GM12878 (cell line): ENCODE measurements at regions not wholly inside any gene's neighbourhood (a gene's known extent, or its start where the extent isn't known, plus 50 kb on each side); places are given as distances from the start of the nearest gene placed in this dataset.

Experiments
- ATAC-seq: fragments of 200-7000 bp; cut with Tn5 transposase; 3 replicates; pipeline ENCODE4 v1.9.1; 2020; ENCODE audit warnings: mild to moderate bottlenecking, moderate library complexity
- BruUV-seq: library from RNA; stranded (reverse); fragments of 400-500 nt; replicated peaks from 2 replicates; lab custom pipeline; 2021; lab: Mats Ljungman, UMichigan
- CTCF ChIA-PET: fragments of 300-600 bp; sonication (Branson Sonifier 250); formaldehyde crosslinking; extraction: SDS; loops from one replicate; lab custom pipeline; 2021; ENCODE audit warnings: inconsistent platforms; lab: Yijun Ruan, JAX
- POLR2A ChIA-PET: fragments of 350-600 bp; formaldehyde crosslinking; extraction: SDS; loops from one replicate; lab custom pipeline; 2021; ENCODE audit warnings: inconsistent platforms; lab: Charles Lee
- RAD21 ChIA-PET: fragments of 300-600 bp; sonication (Branson Sonifier 250); formaldehyde crosslinking; loops from one replicate; lab custom pipeline; 2023; ENCODE audit warnings: antibody characterized with exemption; ENCODE audit not compliant: unreplicated experiment; lab: Charles Lee
- SMC1A ChIA-PET: fragments of 300-600 bp; sonication (Branson Sonifier 250); formaldehyde crosslinking; loops from one replicate; lab custom pipeline; 2023; ENCODE audit not compliant: unreplicated experiment, uncharacterized antibody; lab: Charles Lee
- DNase-seq: peaks from one replicate; pipeline ENCODE4 v3.0.0-alpha.2; 2011; ENCODE audit warnings: low read depth, low spot score
- FAIRE-seq: peaks from 3 replicates; lab custom pipeline; 2011; peaks lifted over from hg19 to GRCh38; lab: Jason Lieb, UNC
- H2AFZ ChIP-seq: 2 replicates; pipeline ENCODE4 v1.6.0; 2011; ENCODE audit warnings: low read depth, low read length, control low read depth; ENCODE audit not compliant: control insufficient read depth
- H3K27ac ChIP-seq: 2 replicates; pipeline ENCODE4 v1.5.1; 2011; ENCODE audit warnings: control low read depth; ENCODE audit not compliant: control insufficient read depth, insufficient read depth
- H3K27me3 ChIP-seq, 2 experiments: replicated peaks in 1 of 2; 2 replicates each; pipeline versions ENCODE4 v1.6.0 to v1.6.1; 2011; ENCODE audit warnings: low read length in 1 of 2; ENCODE audit not compliant: control insufficient read depth in 2 of 2, insufficient read depth in 2 of 2
- H3K36me3 ChIP-seq, 2 experiments: 2 replicates each; pipeline ENCODE4 v1.5.1; 2011; ENCODE audit warnings: low read length in 1 of 2; ENCODE audit not compliant: control insufficient read depth in 2 of 2, insufficient read depth in 2 of 2
- H3K4me1 ChIP-seq: 2 replicates; pipeline ENCODE4 v1.6.1; 2011; ENCODE audit warnings: mild to moderate bottlenecking, low read length, moderate library complexity, mixed read lengths; ENCODE audit not compliant: control insufficient read depth, insufficient read depth
- H3K4me2 ChIP-seq: 2 replicates; pipeline ENCODE4 v1.6.0; 2011; ENCODE audit warnings: control low read depth; ENCODE audit not compliant: control insufficient read depth, insufficient read depth
- H3K4me3 ChIP-seq: fragments of 200-600 bp; sonication (generic); 2 replicates; pipeline ENCODE4 v1.5.1; 2016
- H3K79me2 ChIP-seq: 2 replicates; pipeline ENCODE4 v1.6.0; 2011; ENCODE audit warnings: low read length; ENCODE audit not compliant: control insufficient read depth, insufficient read depth
- H3K9ac ChIP-seq: 2 replicates; pipeline ENCODE4 v1.8.0; 2011; ENCODE audit warnings: low read length, control low read depth, mixed read lengths; ENCODE audit not compliant: control insufficient read depth, insufficient read depth
- H3K9me3 ChIP-seq: replicated peaks from 3 replicates; pipeline ENCODE4 v1.5.1; 2011; ENCODE audit warnings: mild to moderate bottlenecking, low read length; ENCODE audit not compliant: control insufficient read depth, insufficient read depth
- H4K20me1 ChIP-seq: 2 replicates; pipeline ENCODE4 v1.6.0; 2011; ENCODE audit not compliant: control insufficient read depth, insufficient read depth
- CHD1 ChIP-seq: IDR thresholded peaks from 2 replicates; pipeline ENCODE4 v1.6.1; 2012; ENCODE audit warnings: low read depth, low read length, improper control_type of control experiment
- CHD4 ChIP-seq: fragments of 200-600 bp; sonication (generic); IDR thresholded peaks from 2 replicates; pipeline ENCODE4 v1.6.1; 2016; ENCODE audit warnings: mild to moderate bottlenecking
- CREB1 ChIP-seq: IDR thresholded peaks from 2 replicates; pipeline ENCODE4 v1.6.1; 2012; ENCODE audit warnings: low read depth, mild to moderate bottlenecking, inconsistent platforms
- GABPA ChIP-seq: IDR thresholded peaks from 2 replicates; pipeline ENCODE4 v1.6.1; 2014; ENCODE audit warnings: antibody characterized with exemption, low read depth, mild to moderate bottlenecking, inconsistent platforms
- HDAC2 ChIP-seq: fragments of 200-600 bp; sonication (generic); IDR thresholded peaks from 2 replicates; pipeline ENCODE4 v1.6.1; 2017
- IKZF2 ChIP-seq, 2 experiments: fragments of 450-650 bp; IDR thresholded peaks; 2 replicates each; pipeline ENCODE4 v1.6.1; 2017; ENCODE audit warnings: mild to moderate bottlenecking in 2 of 2, moderate library complexity in 2 of 2
- IRF5 ChIP-seq: fragments of 450-650 bp; IDR thresholded peaks from 2 replicates; pipeline ENCODE4 v1.6.1; 2017; ENCODE audit warnings: borderline replicate concordance
- NFXL1 ChIP-seq: fragments of 450-650 bp; IDR thresholded peaks from 2 replicates; pipeline ENCODE4 v1.6.1; 2017; ENCODE audit warnings: antibody characterized with exemption, mild to moderate bottlenecking, borderline replicate concordance
- PKNOX1 ChIP-seq: fragments of 450-650 bp; IDR thresholded peaks from 2 replicates; pipeline ENCODE4 v1.6.1; 2016; ENCODE audit warnings: mild to moderate bottlenecking
- POLR2AphosphoS5 ChIP-seq: IDR thresholded peaks from 2 replicates; pipeline ENCODE4 v1.6.1; 2011; ENCODE audit warnings: mild to moderate bottlenecking, low read length, inconsistent platforms
- PRDM15 ChIP-seq: fragments of 450-650 bp; formaldehyde crosslinking; IDR thresholded peaks from 2 replicates; pipeline ENCODE4 v1.4.0; 2020; ENCODE audit warnings: mild to moderate bottlenecking, moderate library complexity
- RAD21 ChIP-seq: IDR thresholded peaks from 2 replicates; pipeline ENCODE4 v1.6.1; 2011; ENCODE audit warnings: mild to moderate bottlenecking, low read depth, low read length, moderate library complexity; ENCODE audit not compliant: insufficient read depth
- RFX5 ChIP-seq: IDR thresholded peaks from 2 replicates; pipeline ENCODE4 v1.6.1; 2011; ENCODE audit warnings: low read depth, low read length, improper control_type of control experiment
- ZBTB11 ChIP-seq: fragments of 450-650 bp; formaldehyde crosslinking; IDR thresholded peaks from 2 replicates; pipeline ENCODE4 v1.5.0; 2022; ENCODE audit warnings: mild to moderate bottlenecking, missing genetic modification characterization
- WGBS: methylation state at CpG from one replicate; pipeline ENCODE4 v1.1.6; 2016; ENCODE audit warnings: low lambda C conversion rate; ENCODE audit not compliant: insufficient replicate concordance, insufficient coverage; ENCODE audit errors: missing lambda C conversion rate; 5-methylcytosine and 5-hydroxymethylcytosine counted together
- in situ Hi-C: fragments of 300-500 bp; cut with MboI; formaldehyde crosslinking; loops from 9 replicates; pipeline ENCODE4 v1.14.3; 2018; ENCODE audit warnings: mixed read lengths
- intact Hi-C: fragments of 100-400 bp; cut with micrococcal nuclease; formaldehyde crosslinking; loops from one replicate; pipeline ENCODE4 v1.14.2; 2022; ENCODE audit not compliant: unreplicated experiment

GRCh38 chr10:33414841-33415240 lies 80.4 kb upstream of the NRP1 start:
- H3K79me2 ChIP-seq = no peaks in the 10 kb centered on the region
- FAIRE-seq = no peak

More at GRCh38 chr10:33414841-33415240, 80.4 kb upstream of the NRP1 start:
- H3K4me3 ChIP-seq = no peak overlapping the region
- intact Hi-C loops = no loop called here
- TF ChIP-seq CHD1 (no peak), CHD4 (no peak), POLR2AphosphoS5 (no peak), IKZF2 (IDR thresholded peaks at IDR 0.05) (no peak), GABPA (no peak), PKNOX1 (no peak), CREB1 (no peak), PRDM15 (CRISPR knock-in tag) (no peak), RAD21 (no peak), RFX5 (no peak), IRF5 (no peak), ZBTB11 (CRISPR knock-in tag) (no peak), NFXL1 (no peak), HDAC2 (no peak)
- TF ChIP-seq, all 136 proteins: peak for 0
- DNase-seq (no peak), ATAC-seq (no peak)
- Histone ChIP-seq H3K4me1 (no peaks in the 10 kb centered on the region), H3K27me3 (no peaks in the 10 kb centered on the region), H2AFZ (no peak overlapping the region), H4K20me1 (no peaks in the 10 kb centered on the region), H3K9me3 (no peaks in the 10 kb centered on the region), H3K4me2 (no peak overlapping the region), H3K9ac (no peak overlapping the region), H3K36me3 (no peaks in the 10 kb centered on the region), H3K27ac (no peak overlapping the region)
- in situ Hi-C loops = no loop called here
- RAD21 ChIA-PET = interaction anchor here (2.0 kb wide), 1 partner anchor 81 kb away, joined by 5 read pairs; the partner anchor contains the start of gene NRP1
- no TSS peak for BruUV-seq
- WGBS = 0% methylated on average over 1 of the region's 1 CpG
- SMC1A ChIA-PET = no interaction called here
- POLR2A ChIA-PET = interaction anchor here (0.8 to 1.2 kb wide), 2 partner anchors 15 to 86 kb away, joined by 3 read pairs; no protein-coding TSS in a partner anchor
- CTCF ChIA-PET = no interaction called here
